Spleen (tissue), 11 donors: ENCODE measurements at regions not wholly inside any gene's neighbourhood (a gene's known extent, or its start where the extent isn't known, plus 50 kb on each side); places are given as distances from the start of the nearest gene placed in this dataset.

Experiments
- DNase-seq: peaks from one replicate; pipeline ENCODE4 v3.0.0-alpha.2; 2020
- H3K27ac ChIP-seq, 8 donors: fragments of 200-600 bp; sonication (generic) in 7 of 8; 1 replicate in 4 of 8; 2 replicates in 4 of 8; pipeline versions ENCODE4 v1.5.0 to v1.8.0; 2016 to 2021; ENCODE audit warnings: inconsistent platforms in 4 of 8, mild to moderate bottlenecking in 4 of 8, moderate library complexity in 1 of 8
- H3K27me3 ChIP-seq, 7 donors: fragments of 200-600 bp; sonication (generic) in 6 of 7; replicated peaks in 1 of 7; 1 replicate in 4 of 7; 2 replicates in 3 of 7; pipeline versions ENCODE4 v1.5.0 to v1.8.0; 2016 to 2021; ENCODE audit warnings: inconsistent platforms in 3 of 7, mild to moderate bottlenecking in 1 of 7
- H3K36me3 ChIP-seq, 6 donors: fragments of 200-600 bp; sonication (generic) in 5 of 6; 1 replicate in 4 of 6; 2 replicates in 2 of 6; pipeline versions ENCODE4 v1.5.0 to v1.8.0; 2016 to 2021; ENCODE audit warnings: inconsistent platforms in 2 of 6
- H3K4me1 ChIP-seq, 6 donors: fragments of 200-600 bp; sonication (generic) in 5 of 6; 1 replicate in 3 of 6; 2 replicates in 3 of 6; pipeline versions ENCODE4 v1.5.0 to v1.8.0; 2016 to 2021; ENCODE audit warnings: inconsistent platforms in 3 of 6
- H3K4me3 ChIP-seq, 8 donors: fragments of 200-600 bp; sonication (generic) in 7 of 8; 1 replicate in 4 of 8; 2 replicates in 4 of 8; pipeline versions ENCODE4 v1.5.0 to v1.8.0; 2016 to 2021; ENCODE audit warnings: inconsistent platforms in 4 of 8, mild to moderate bottlenecking in 4 of 8, moderate library complexity in 2 of 8
- H3K9me3 ChIP-seq, 8 donors: fragments of 200-600 bp; sonication (generic) in 7 of 8; 1 replicate in 4 of 8; 2 replicates in 4 of 8; pipeline versions ENCODE4 v1.5.0 to v1.8.0; 2016 to 2021; ENCODE audit warnings: inconsistent platforms in 4 of 8
- CTCF ChIP-seq, 11 experiments: fragments of 200-600 bp in 7 of 11; fragments of 450-650 bp in 4 of 11; sonication (generic) in 4 of 11; IDR thresholded peaks in 8 of 11; conservative IDR thresholded peaks in 3 of 11; 1 replicate in 7 of 11; 2 replicates in 4 of 11; pipeline versions ENCODE4 v1.4.0 to v1.8.0; 2016 to 2021; ENCODE audit warnings: antibody characterized with exemption in 11 of 11, inconsistent platforms in 4 of 11, mild to moderate bottlenecking in 1 of 11
- POLR2A ChIP-seq, 3 donors: fragments of 450-650 bp; IDR thresholded peaks; one replicate each; pipeline ENCODE4 v1.5.1; 2017; ENCODE audit warnings: antibody characterized with exemption in 3 of 3, mild to moderate bottlenecking in 1 of 3
- POLR2AphosphoS5 ChIP-seq, 3 donors: sonication (generic); formaldehyde crosslinking; IDR thresholded peaks; one replicate each; pipeline ENCODE4 v1.5.1; 2017; ENCODE audit warnings: antibody characterized with exemption in 3 of 3
- WGBS, 5 donors: extraction: QIAGEN DNeasy Blood & Tissue Kit in 3 of 5; methylation state at CpG; one replicate each; pipeline versions ENCODE4 v1.1.5 to v1.1.7; 2013 to 2018; 5-methylcytosine and 5-hydroxymethylcytosine counted together
- intact Hi-C: fragments of 100-400 bp; cut with DNase I; formaldehyde crosslinking; loops from one replicate; pipeline ENCODE4 v1.15.0; 2023; ENCODE audit warnings: low total_unique reads
- donor health status: healthy with polysubstance abuse.
- donor health status: DM: no; HTN: no; CAD: no; lungs with moderate emphysema.
- donor health status: DM: no; HTN: no; CAD: no.
- donor health status: Bipolar disorder and iron deficiency.
- donor health status: healthy.
- donor health status: DM: no; HTN: no; CAD: no.
- donor health status: DM: yes; HTN: yes; CAD: no.

GRCh38 chr3:162810776-162811175, 1314.2 kb downstream of the OTOL1 start:
- no peaks in the 10 kb centered on the region for H3K4me1 ChIP-seq
- no peak overlapping the region for H3K4me3 ChIP-seq
- TF ChIP-seq POLR2A (IDR thresholded peaks at IDR 0.05) (no peak), POLR2AphosphoS5 (IDR thresholded peaks at IDR 0.05) (no peak)
- no peaks in the 10 kb centered on the region for H3K9me3 ChIP-seq
- H3K27ac ChIP-seq: no peak overlapping the region
- intact Hi-C loops: no loop called here
- H3K27me3 ChIP-seq: no peaks in the 10 kb centered on the region
- DNase-seq: no peak
- H3K36me3 ChIP-seq: no peaks in the 10 kb centered on the region

- WGBS, 5 donors: 88 to 93% (median 93%) methylated on average over 4 of the region's 4 CpGs; no CpG with 5 or more reads in 2 of the 5 donors
- H3K4me3 ChIP-seq: no peak overlapping the region
- no peaks in the 10 kb centered on the region for H3K27me3 ChIP-seq
- TF ChIP-seq POLR2AphosphoS5 (IDR thresholded peaks at IDR 0.05) (no peak), CTCF (IDR thresholded peaks at IDR 0.05 in 8 of 11, conservative IDR thresholded peaks at IDR 0.05 in 3 of 11) (no peak), POLR2A (IDR thresholded peaks at IDR 0.05) (no peak)
- H3K9me3 ChIP-seq: peaks cover 0 to 11% (median 0%) of the 10 kb centered on the region in 8 donors
- intact Hi-C loops: no loop called here
- H3K36me3 ChIP-seq: no peaks in the 10 kb centered on the region
- no peak overlapping the region for H3K27ac ChIP-seq
- no peaks in the 10 kb centered on the region for H3K4me1 ChIP-seq
- no peak for DNase-seq
Observed at GRCh38 chr3:162842549-162843216, 1346.1 kb downstream of the OTOL1 start.

- DNase-seq: no peak
- no peak overlapping the region for H3K4me3 ChIP-seq
- no peaks in the 10 kb centered on the region for H3K36me3 ChIP-seq
- 61 to 87% (median 75%) methylated on average over 6 of the region's 6 CpGs; no CpG with 5 or more reads in 2 of the 5 donors for WGBS, 5 donors
- TF ChIP-seq POLR2A (IDR thresholded peaks at IDR 0.05): no peak
- TF ChIP-seq CTCF (IDR thresholded peaks at IDR 0.05 in 8 of 11, conservative IDR thresholded peaks at IDR 0.05 in 3 of 11): no peak
- TF ChIP-seq POLR2AphosphoS5 (IDR thresholded peaks at IDR 0.05): no peak
- H3K4me1 ChIP-seq: no peaks in the 10 kb centered on the region
- intact Hi-C loops: no loop called here
- H3K27ac ChIP-seq: no peak overlapping the region
- H3K9me3 ChIP-seq: peaks cover 0 to 11% (median 0%) of the 10 kb centered on the region in 8 donors
- H3K27me3 ChIP-seq: no peaks in the 10 kb centered on the region
Observed at GRCh38 chr3:162845918-162846317, 1349.3 kb downstream of the OTOL1 start.

- no peak overlapping the region for H3K4me3 ChIP-seq
- peaks cover 0 to 11% (median 0%) of the 10 kb centered on the region in 8 donors for H3K9me3 ChIP-seq
- no peaks in the 10 kb centered on the region for H3K36me3 ChIP-seq
- intact Hi-C loops: no loop called here
- no peak overlapping the region for H3K27ac ChIP-seq
- no peaks in the 10 kb centered on the region for H3K27me3 ChIP-seq
- DNase-seq: no peak
- TF ChIP-seq POLR2A (IDR thresholded peaks at IDR 0.05) (no peak), CTCF (IDR thresholded peaks at IDR 0.05 in 8 of 11, conservative IDR thresholded peaks at IDR 0.05 in 3 of 11) (no peak), POLR2AphosphoS5 (IDR thresholded peaks at IDR 0.05) (no peak)
- H3K4me1 ChIP-seq: no peaks in the 10 kb centered on the region
Observed at GRCh38 chr3:162847511-162847910, 1350.9 kb downstream of the OTOL1 start.
